Right lobe of liver (tissue), 6 donors: ENCODE measurements at regions not wholly inside any gene's neighbourhood (a gene's known extent, or its start where the extent isn't known, plus 50 kb on each side); places are given as distances from the start of the nearest gene placed in this dataset.
A peak's percentile ranks its signal among the peaks of the same experiment; 100 is the strongest.

Source experiments
- ATAC-seq, 4 donors: fragments of 200-7000 bp; cut with Tn5 transposase; one replicate each; pipeline ENCODE4 v1.9.1; 2020; ENCODE audit warnings: mild to moderate bottlenecking in 4 of 4, moderate library complexity in 4 of 4
- DNase-seq, 3 donors: peaks; one replicate each; pipeline ENCODE4 v3.0.0-alpha.2; 2020
- H3K27ac ChIP-seq, 3 donors: fragments of 200-600 bp; one replicate each; pipeline ENCODE4 v1.8.0; 2022
- H3K27me3 ChIP-seq, 2 donors: fragments of 200-600 bp; one replicate each; pipeline ENCODE4 v1.8.0; 2022
- H3K36me3 ChIP-seq, 4 donors: fragments of 200-600 bp; sonication (generic) in 1 of 4; one replicate each; pipeline versions ENCODE4 v1.5.1 to v1.8.0; 2017 to 2022; ENCODE audit warnings: control low read depth in 1 of 4
- H3K4me1 ChIP-seq, 4 donors: fragments of 200-600 bp; sonication (generic) in 1 of 4; one replicate each; pipeline versions ENCODE4 v1.5.1 to v1.8.0; 2017 to 2022; ENCODE audit warnings: control low read depth in 1 of 4
- H3K4me3 ChIP-seq, 3 donors: fragments of 200-600 bp; one replicate each; pipeline ENCODE4 v1.8.0; 2022
- H3K9me3 ChIP-seq, 4 donors: fragments of 200-600 bp; sonication (generic) in 1 of 4; one replicate each; pipeline versions ENCODE4 v1.5.1 to v1.8.0; 2017 to 2022; ENCODE audit warnings: control low read depth in 1 of 4
- CTCF ChIP-seq, 4 donors: fragments of 200-600 bp in 3 of 4; fragments of 450-650 bp in 1 of 4; IDR thresholded peaks; one replicate each; pipeline versions ENCODE4 v1.5.1 to v1.8.0; 2016 to 2022; ENCODE audit warnings: antibody characterized with exemption in 4 of 4, mild to moderate bottlenecking in 2 of 4
- POLR2A ChIP-seq: fragments of 450-650 bp; IDR thresholded peaks from one replicate; pipeline ENCODE4 v1.6.1; 2017; ENCODE audit warnings: antibody characterized with exemption, mild to moderate bottlenecking
- WGBS: methylation state at CpG from one replicate; pipeline ENCODE4 v1.1.6; 2018; ENCODE audit warnings: low coverage, low lambda C conversion rate; ENCODE audit not compliant: insufficient coverage; ENCODE audit errors: missing lambda C conversion rate; 5-methylcytosine and 5-hydroxymethylcytosine counted together
- intact Hi-C, 2 donors: fragments of 100-400 bp; cut with DNase I; formaldehyde crosslinking; loops; one replicate each; pipeline versions ENCODE4 v1.11.2 to v1.14.1; 2022
- donor health status: DM: no; HTN: yes; CAD: no.
- donor health status: DM: no; HTN: no; CAD: no.
- donor health status: DM: no; HTN: no; CAD: no.
- donor health status: DM: no; HTN: yes; CAD: no.
- donor health status: DM: no; HTN: yes; CAD: no.

GRCh38 chr5:24059716-24060115 lies 552.3 kb downstream of the PRDM9 start:
- TF ChIP-seq POLR2A (no peak), CTCF (IDR thresholded peaks at IDR 0.05) (no peak)
- no peak for ATAC-seq

GRCh38 chr5:24065779-24066178 lies 558.4 kb downstream of the PRDM9 start:
- 70% methylated on average over 4 of the region's 4 CpGs for WGBS
- TF ChIP-seq POLR2A (no peak), CTCF (IDR thresholded peaks at IDR 0.05) (no peak)

More at GRCh38 chr5:24059716-24060115, 552.3 kb downstream of the PRDM9 start:
- WGBS, result 51% methylated on average over 4 of the region's 4 CpGs
- Histone ChIP-seq H3K27me3 (no peaks in the 10 kb centered on the region), H3K4me3 (no peak overlapping the region), H3K36me3 (no peaks in the 10 kb centered on the region), H3K9me3 (no peaks in the 10 kb centered on the region), H3K4me1 (no peaks in the 10 kb centered on the region), H3K27ac (no peak overlapping the region)
- intact Hi-C loops, result no loop called here
- DNase-seq, result no peak

GRCh38 chr5:24067208-24067607 lies 559.8 kb downstream of the PRDM9 start:
- 80% methylated on average over 2 of the region's 2 CpGs for WGBS
- no peaks in the 10 kb centered on the region for H3K27me3 ChIP-seq
- DNase-seq (no peak), ATAC-seq (no peak)
- no peak overlapping the region for H3K4me3 ChIP-seq
- H3K9me3 ChIP-seq, result no peaks in the 10 kb centered on the region
- intact Hi-C loops, result no loop called here
- H3K27ac ChIP-seq, result no peak overlapping the region
- H3K36me3 ChIP-seq, result no peaks in the 10 kb centered on the region
- H3K4me1 ChIP-seq, result no peaks in the 10 kb centered on the region
- no peak for TF ChIP-seq POLR2A
- TF ChIP-seq CTCF (IDR thresholded peaks at IDR 0.05), result no peak

More at GRCh38 chr5:24065779-24066178, 558.4 kb downstream of the PRDM9 start:
- intact Hi-C loops, result no loop called here
- H3K36me3 ChIP-seq, result no peaks in the 10 kb centered on the region
- no peaks in the 10 kb centered on the region for H3K9me3 ChIP-seq
- H3K27me3 ChIP-seq, result no peaks in the 10 kb centered on the region
- no peak overlapping the region for H3K27ac ChIP-seq
- H3K4me3 ChIP-seq, result no peak overlapping the region
- ATAC-seq (no peak), DNase-seq (no peak)
- H3K4me1 ChIP-seq, result no peaks in the 10 kb centered on the region

- Histone ChIP-seq H3K36me3 (no peaks in the 10 kb centered on the region), H3K4me1 (no peaks in the 10 kb centered on the region), H3K27ac (no peak overlapping the region), H3K27me3 (no peaks in the 10 kb centered on the region), H3K9me3 (no peaks in the 10 kb centered on the region), H3K4me3 (no peak overlapping the region)
- WGBS, result 62% methylated on average over 3 of the region's 3 CpGs
- ATAC-seq, result no peak
- intact Hi-C loops, result no loop called here
- TF ChIP-seq CTCF (IDR thresholded peaks at IDR 0.05), result no peak
- DNase-seq, result no peak
These were observed 561.1 kb downstream of the PRDM9 start for GRCh38 chr5:24068524-24068923.

GRCh38 chr5:24073107-24073506 lies 565.7 kb downstream of the PRDM9 start:
- intact Hi-C loops, result no loop called here
- no peak overlapping the region for H3K27ac ChIP-seq
- no peaks in the 10 kb centered on the region for H3K4me1 ChIP-seq
- no peaks in the 10 kb centered on the region for H3K36me3 ChIP-seq
- 53% methylated on average over 4 of the region's 4 CpGs for WGBS
- H3K4me3 ChIP-seq, result no peak overlapping the region
- no peak for TF ChIP-seq CTCF (IDR thresholded peaks at IDR 0.05)
- no peak for TF ChIP-seq POLR2A
- no peak for DNase-seq
- H3K9me3 ChIP-seq, result no peaks in the 10 kb centered on the region
- H3K27me3 ChIP-seq, result no peaks in the 10 kb centered on the region
- ATAC-seq, result peak; percentile 16 to 77 (median 48)
